NT2/D1 (cell line): ENCODE measurements at regions not wholly inside any gene's neighbourhood (a gene's known extent, or its start where the extent isn't known, plus 50 kb on each side); places are given as distances from the start of the nearest gene placed in this dataset.

Experiments
- SUZ12 ChIP-seq: IDR thresholded peaks from 2 replicates; pipeline ENCODE4 v1.6.1; 2011; ENCODE audit not compliant: insufficient read length, insufficient read depth; ENCODE audit errors: extremely low read depth
- YY1 ChIP-seq: IDR thresholded peaks from 2 replicates; pipeline ENCODE4 v1.6.1; 2011; ENCODE audit not compliant: insufficient read length, insufficient read depth
- ZNF274 ChIP-seq: IDR thresholded peaks from 2 replicates; pipeline ENCODE4 v1.6.1; 2011; ENCODE audit warnings: mild to moderate bottlenecking, low read depth, low read length

GRCh38 chr2:139964721-139965440, 1184.7 kb upstream of the NXPH2 start:
- TF ChIP-seq YY1, result no peak
- no peak for TF ChIP-seq ZNF274
- no peak for TF ChIP-seq SUZ12
